Natural killer cell (primary cell): ENCODE measurements at regions not wholly inside any gene's neighbourhood (a gene's known extent, or its start where the extent isn't known, plus 50 kb on each side); places are given as distances from the start of the nearest gene placed in this dataset.

Experiments
- ATAC-seq, 3 donors: fragments of 150-1000 bp in 2 of 3; fragments of 200-7000 bp in 1 of 3; cut with Tn5 transposase; 1 replicate in 1 of 3; 2 replicates in 2 of 3; pipeline ENCODE4 v1.10.0; 2021; ENCODE audit warnings: mild to moderate bottlenecking in 2 of 3, moderate library complexity in 2 of 3
- DNase-seq, 2 donors: peaks; one replicate each; pipeline versions ENCODE4 v3.0.0 to v3.0.0-alpha.2; 2013 to 2021; ENCODE audit warnings: mixed read lengths in 1 of 2
- H3K27ac ChIP-seq: one replicate; pipeline ENCODE4 v1.5.1; 2013; ENCODE audit warnings: mild to moderate bottlenecking, low read length
- H3K27me3 ChIP-seq: one replicate; pipeline ENCODE4 v1.6.1; 2013; ENCODE audit warnings: low read length; ENCODE audit not compliant: control insufficient read depth, insufficient read depth
- H3K36me3 ChIP-seq: one replicate; pipeline ENCODE4 v1.6.1; 2013; ENCODE audit warnings: low read length; ENCODE audit not compliant: control insufficient read depth, insufficient read depth
- H3K4me1 ChIP-seq: one replicate; pipeline ENCODE4 v1.6.1; 2013; ENCODE audit warnings: low read length; ENCODE audit not compliant: control insufficient read depth, insufficient read depth
- H3K4me3 ChIP-seq: one replicate; pipeline ENCODE4 v1.5.1; 2013; ENCODE audit warnings: low read length
- H3K9me3 ChIP-seq: one replicate; pipeline ENCODE4 v1.6.1; 2013; ENCODE audit warnings: low read length; ENCODE audit not compliant: control insufficient read depth, insufficient read depth
- H3K27ac Mint-ChIP-seq, 2 donors: one replicate each; pipeline ENCODE4 v1.8.0; 2022; ENCODE audit warnings: mild to moderate bottlenecking in 2 of 2, mixed read lengths in 2 of 2, moderate library complexity in 1 of 2
- H3K27me3 Mint-ChIP-seq, 2 donors: one replicate each; pipeline ENCODE4 v1.8.0; 2022; ENCODE audit warnings: low read depth in 2 of 2, mixed read lengths in 2 of 2
- H3K36me3 Mint-ChIP-seq: one replicate; pipeline ENCODE4 v1.8.0; 2022; ENCODE audit warnings: mixed read lengths
- H3K4me1 Mint-ChIP-seq, 2 donors: one replicate each; pipeline ENCODE4 v1.8.0; 2022; ENCODE audit warnings: mixed read lengths in 2 of 2
- H3K4me3 Mint-ChIP-seq: one replicate; pipeline ENCODE4 v1.8.0; 2022; ENCODE audit warnings: mild to moderate bottlenecking, moderate library complexity, mixed read lengths
- H3K9me3 Mint-ChIP-seq, 2 donors: one replicate each; pipeline ENCODE4 v1.8.0; 2022; ENCODE audit warnings: mixed read lengths in 2 of 2
- WGBS: methylation state at CpG from one replicate; pipeline ENCODE4 v1.1.7; 2013; ENCODE audit warnings: missing lambda C conversion rate; ENCODE audit not compliant: insufficient coverage; 5-methylcytosine and 5-hydroxymethylcytosine counted together
- intact Hi-C: fragments of 100-400 bp; cut with micrococcal nuclease; formaldehyde crosslinking; loops from one replicate; pipeline ENCODE4 v1.14.2; 2022
- TF ChIP-seq, protein P1 (sequence below): fragments of 200-600 bp; IDR thresholded peaks from one replicate; pipeline ENCODE4 v1.8.0; 2022; ENCODE audit warnings: antibody characterized with exemption

DNA sequence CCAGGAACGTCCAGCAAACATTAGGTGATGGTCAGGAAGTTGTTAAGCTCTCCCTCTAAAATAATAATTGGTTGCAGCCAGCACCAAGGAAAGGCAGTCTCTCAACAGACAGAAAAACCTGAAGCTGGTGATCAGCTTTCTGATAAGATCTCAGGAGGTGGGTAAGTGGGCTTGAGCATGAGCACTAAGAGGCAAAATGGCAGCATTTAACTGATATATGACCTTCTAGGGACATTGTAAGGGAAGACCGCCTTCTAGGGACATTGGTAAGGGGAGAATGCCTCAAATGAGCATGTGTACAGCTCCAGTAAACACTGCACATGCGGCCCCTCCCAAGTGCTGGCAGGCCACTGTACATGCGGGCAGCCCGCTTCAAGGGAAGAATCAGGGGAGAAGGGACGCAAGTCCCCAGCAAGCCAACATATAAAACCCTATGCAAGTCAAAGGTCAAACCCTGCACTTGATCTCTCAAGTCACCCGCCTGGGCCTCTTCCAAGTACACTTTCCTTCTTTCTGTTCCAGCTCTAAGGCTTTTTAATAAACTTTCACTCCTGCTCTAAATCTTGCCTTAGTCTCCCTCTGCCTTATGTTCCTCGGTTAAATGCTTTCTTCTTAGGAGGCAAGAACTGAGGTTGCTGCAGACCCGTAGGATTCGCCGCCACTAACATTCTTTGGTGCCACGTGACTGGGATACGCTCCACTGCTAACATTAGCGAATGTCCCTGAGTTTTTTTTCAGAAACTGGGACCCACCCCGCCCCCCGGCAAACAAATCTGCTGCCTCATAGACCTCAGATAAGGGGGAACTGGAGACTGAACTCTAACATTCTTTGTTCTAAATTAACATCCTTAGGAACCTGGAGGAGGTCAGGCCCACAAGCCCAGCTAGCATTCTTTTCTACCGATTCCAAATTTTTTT is 463.8 kb downstream of the LPIN1 start:
- TF ChIP-seq, protein P1, sequence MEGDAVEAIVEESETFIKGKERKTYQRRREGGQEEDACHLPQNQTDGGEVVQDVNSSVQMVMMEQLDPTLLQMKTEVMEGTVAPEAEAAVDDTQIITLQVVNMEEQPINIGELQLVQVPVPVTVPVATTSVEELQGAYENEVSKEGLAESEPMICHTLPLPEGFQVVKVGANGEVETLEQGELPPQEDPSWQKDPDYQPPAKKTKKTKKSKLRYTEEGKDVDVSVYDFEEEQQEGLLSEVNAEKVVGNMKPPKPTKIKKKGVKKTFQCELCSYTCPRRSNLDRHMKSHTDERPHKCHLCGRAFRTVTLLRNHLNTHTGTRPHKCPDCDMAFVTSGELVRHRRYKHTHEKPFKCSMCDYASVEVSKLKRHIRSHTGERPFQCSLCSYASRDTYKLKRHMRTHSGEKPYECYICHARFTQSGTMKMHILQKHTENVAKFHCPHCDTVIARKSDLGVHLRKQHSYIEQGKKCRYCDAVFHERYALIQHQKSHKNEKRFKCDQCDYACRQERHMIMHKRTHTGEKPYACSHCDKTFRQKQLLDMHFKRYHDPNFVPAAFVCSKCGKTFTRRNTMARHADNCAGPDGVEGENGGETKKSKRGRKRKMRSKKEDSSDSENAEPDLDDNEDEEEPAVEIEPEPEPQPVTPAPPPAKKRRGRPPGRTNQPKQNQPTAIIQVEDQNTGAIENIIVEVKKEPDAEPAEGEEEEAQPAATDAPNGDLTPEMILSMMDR, result no peak
- no peaks in the 10 kb centered on the region for H3K36me3 ChIP-seq
- Mint-ChIP-seq H3K4me1 (no peaks in the 10 kb centered on the region), H3K9me3 (no peaks in the 10 kb centered on the region), H3K27me3 (peaks cover 0 to 7% of the 10 kb centered on the region in 2 donors), H3K4me3 (no peak overlapping the region), H3K36me3 (no peaks in the 10 kb centered on the region), H3K27ac (no peak overlapping the region)
- no peak overlapping the region for H3K4me3 ChIP-seq
- intact Hi-C loops, result no loop called here
- no peak overlapping the region for H3K27ac ChIP-seq
- ATAC-seq (no peak), DNase-seq (no peak)
- H3K9me3 ChIP-seq, result no peaks in the 10 kb centered on the region
- no peaks in the 10 kb centered on the region for H3K4me1 ChIP-seq
- no peaks in the 10 kb centered on the region for H3K27me3 ChIP-seq
- 97% methylated on average over 17 of the region's 17 CpGs for WGBS

DNA sequence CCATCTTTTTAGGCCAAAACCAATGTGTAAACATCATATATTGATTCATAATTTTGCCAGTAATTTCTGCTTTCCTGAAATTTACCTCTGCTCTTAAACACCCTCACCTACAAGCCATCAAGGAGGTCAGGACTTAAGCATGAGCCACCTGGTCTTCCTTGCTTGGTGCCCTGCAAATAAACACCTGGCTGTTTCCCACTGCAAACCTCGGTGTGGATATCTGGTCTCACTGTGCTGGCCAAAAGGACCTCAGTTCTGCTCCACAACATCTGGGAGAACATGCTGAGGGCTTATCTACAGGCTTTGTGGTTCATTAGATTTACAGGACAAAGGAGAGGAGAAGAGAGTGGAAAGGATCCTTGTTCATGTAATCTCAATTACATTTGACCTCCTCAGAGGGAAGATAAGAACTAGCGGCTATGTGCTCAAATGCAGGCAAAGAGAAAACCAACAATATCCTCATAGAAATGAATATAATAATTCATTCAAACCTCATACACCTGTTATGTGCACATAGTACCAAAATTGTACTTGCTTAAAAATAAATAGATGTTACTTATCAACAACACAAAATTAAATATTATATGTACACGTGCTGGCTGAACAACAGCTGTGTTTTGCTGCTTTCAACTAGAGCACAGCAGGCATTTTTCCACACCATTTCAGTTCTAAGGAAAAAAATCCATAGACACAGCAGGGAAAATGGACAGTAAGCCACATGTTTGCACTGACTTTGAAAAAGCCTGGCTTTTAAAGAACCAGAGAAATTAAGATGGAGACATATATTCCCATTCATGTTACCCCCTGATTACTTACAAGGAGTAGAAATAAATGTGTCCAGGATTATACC is 465.1 kb downstream of the LPIN1 start:
- no peaks in the 10 kb centered on the region for H3K27me3 ChIP-seq
- Mint-ChIP-seq H3K36me3 (no peaks in the 10 kb centered on the region), H3K27ac (no peak overlapping the region), H3K4me1 (no peaks in the 10 kb centered on the region), H3K27me3 (peaks cover 7 to 8% of the 10 kb centered on the region in 2 donors), H3K9me3 (no peaks in the 10 kb centered on the region), H3K4me3 (no peak overlapping the region)
- TF ChIP-seq, protein P1, result no peak
- no peak overlapping the region for H3K27ac ChIP-seq
- no peaks in the 10 kb centered on the region for H3K4me1 ChIP-seq
- intact Hi-C loops, result no loop called here
- DNase-seq (no peak), ATAC-seq (no peak)
- WGBS, result 92% methylated on average over 2 of the region's 3 CpGs
- no peak overlapping the region for H3K4me3 ChIP-seq
- H3K9me3 ChIP-seq, result no peaks in the 10 kb centered on the region
- H3K36me3 ChIP-seq, result no peaks in the 10 kb centered on the region

DNA sequence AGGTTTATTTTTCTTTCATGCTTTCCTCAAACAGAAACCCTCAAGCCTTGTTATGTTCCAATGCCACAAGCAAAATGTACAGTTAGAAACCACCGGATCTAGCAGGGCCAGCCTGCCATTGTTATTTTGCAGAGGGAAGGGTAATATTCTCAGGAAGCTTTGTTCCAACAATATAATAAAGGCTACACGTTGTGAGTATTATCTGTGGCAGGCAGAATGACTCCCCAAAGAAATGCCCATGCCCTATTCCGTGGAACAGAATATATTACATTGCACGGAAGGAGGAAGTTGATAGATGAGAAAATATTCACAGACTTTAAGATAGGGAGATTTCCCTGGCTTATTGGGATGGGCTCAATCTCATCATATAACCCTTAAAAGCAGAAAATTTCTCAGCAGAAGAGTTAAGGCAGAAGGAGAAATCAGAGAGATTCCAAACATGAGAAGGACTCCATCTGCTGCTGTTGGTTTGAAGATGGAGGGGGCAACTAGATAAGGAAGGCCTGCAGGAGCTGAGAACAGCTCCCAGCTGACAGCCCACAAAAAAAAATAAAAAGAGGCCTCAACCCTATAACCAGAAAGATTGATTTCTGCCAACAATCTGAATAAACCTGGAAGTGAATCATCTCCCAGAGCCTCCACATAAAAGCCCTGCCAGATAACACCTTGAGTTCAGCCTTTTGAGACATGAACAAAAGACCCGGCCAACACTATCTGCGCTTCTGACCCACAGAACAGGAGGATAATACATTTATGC is 466.6 kb downstream of the LPIN1 start:
- TF ChIP-seq, protein P1, result no peak
- H3K27me3 Mint-ChIP-seq, result peaks cover 7 to 9% of the 10 kb centered on the region in 2 donors
- intact Hi-C loops, result no loop called here
- H3K9me3 ChIP-seq, result no peaks in the 10 kb centered on the region
- no peaks in the 10 kb centered on the region for H3K4me1 ChIP-seq
- no peak overlapping the region for H3K27ac Mint-ChIP-seq
- ATAC-seq (no peak), DNase-seq (no peak)
- no peak overlapping the region for H3K27ac ChIP-seq
- H3K36me3 Mint-ChIP-seq, result no peaks in the 10 kb centered on the region
- no peaks in the 10 kb centered on the region for H3K4me1 Mint-ChIP-seq
- no peaks in the 10 kb centered on the region for H3K36me3 ChIP-seq
- H3K9me3 Mint-ChIP-seq, result no peaks in the 10 kb centered on the region
- no peak overlapping the region for H3K4me3 ChIP-seq
- no peak overlapping the region for H3K4me3 Mint-ChIP-seq
- no peaks in the 10 kb centered on the region for H3K27me3 ChIP-seq
- WGBS, result 84% methylated on average over 4 of the region's 6 CpGs
